GM23248 (cell line): ENCODE measurements at regions not wholly inside any gene's neighbourhood (a gene's known extent, or its start where the extent isn't known, plus 50 kb on each side); places are given as distances from the start of the nearest gene placed in this dataset.

ENCODE experiments used
- EZH2 ChIP-seq: fragments of 200-600 bp; sonication (generic); IDR thresholded peaks from 2 replicates; pipeline ENCODE4 v1.6.1; 2018; ENCODE audit warnings: antibody characterized with exemption, mild to moderate bottlenecking; ENCODE audit not compliant: insufficient read depth, poor library complexity, severe bottlenecking
- EZH2phosphoT487 ChIP-seq: fragments of 200-600 bp; sonication (generic); IDR thresholded peaks from 2 replicates; pipeline ENCODE4 v1.6.1; 2018; ENCODE audit warnings: antibody characterized with exemption, moderate library complexity, mild to moderate bottlenecking, low read depth; ENCODE audit not compliant: insufficient read depth

- TF ChIP-seq EZH2 (no peak), EZH2phosphoT487 (no peak)
These were observed 307.0 kb upstream of the HS3ST1 start for GRCh38 chr4:11735651-11736050.
